Astrocyte (in vitro differentiated cells and primary cell): ENCODE measurements at regions not wholly inside any gene's neighbourhood (a gene's known extent, or its start where the extent isn't known, plus 50 kb on each side); places are given as distances from the start of the nearest gene placed in this dataset.

Source experiments
- EZH2 ChIP-seq: IDR thresholded peaks from 2 replicates; pipeline ENCODE4 v1.6.1; 2012; ENCODE audit warnings: mild to moderate bottlenecking, low read length, inconsistent platforms; ENCODE audit not compliant: insufficient read depth
- TF ChIP-seq, protein P1 (sequence below): IDR thresholded peaks from 2 replicates; pipeline ENCODE4 v1.5.1; 2011; ENCODE audit warnings: low read depth, mild to moderate bottlenecking, inconsistent platforms, low read length, moderate library complexity; ENCODE audit not compliant: insufficient read depth

DNA sequence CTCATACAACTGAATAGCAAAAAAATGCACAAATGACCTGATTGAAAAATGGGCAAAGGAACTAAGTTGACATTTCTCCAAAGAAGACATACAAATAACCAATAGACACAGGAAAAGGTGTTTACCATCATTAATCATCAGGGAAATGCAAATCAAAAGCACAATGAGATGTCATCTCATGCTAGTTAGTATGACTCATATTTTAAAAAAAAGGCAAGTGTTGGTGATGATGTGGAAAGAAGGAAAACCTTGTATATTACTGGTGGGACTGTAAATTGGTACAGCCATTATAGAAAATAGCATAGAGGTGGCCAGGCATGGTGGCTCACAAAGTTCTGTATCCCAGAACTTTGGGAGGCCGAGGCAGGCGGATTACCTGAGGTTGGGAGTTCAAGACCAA, 232.5 kb upstream of the ZFHX3 start:
- TF ChIP-seq, protein P1, sequence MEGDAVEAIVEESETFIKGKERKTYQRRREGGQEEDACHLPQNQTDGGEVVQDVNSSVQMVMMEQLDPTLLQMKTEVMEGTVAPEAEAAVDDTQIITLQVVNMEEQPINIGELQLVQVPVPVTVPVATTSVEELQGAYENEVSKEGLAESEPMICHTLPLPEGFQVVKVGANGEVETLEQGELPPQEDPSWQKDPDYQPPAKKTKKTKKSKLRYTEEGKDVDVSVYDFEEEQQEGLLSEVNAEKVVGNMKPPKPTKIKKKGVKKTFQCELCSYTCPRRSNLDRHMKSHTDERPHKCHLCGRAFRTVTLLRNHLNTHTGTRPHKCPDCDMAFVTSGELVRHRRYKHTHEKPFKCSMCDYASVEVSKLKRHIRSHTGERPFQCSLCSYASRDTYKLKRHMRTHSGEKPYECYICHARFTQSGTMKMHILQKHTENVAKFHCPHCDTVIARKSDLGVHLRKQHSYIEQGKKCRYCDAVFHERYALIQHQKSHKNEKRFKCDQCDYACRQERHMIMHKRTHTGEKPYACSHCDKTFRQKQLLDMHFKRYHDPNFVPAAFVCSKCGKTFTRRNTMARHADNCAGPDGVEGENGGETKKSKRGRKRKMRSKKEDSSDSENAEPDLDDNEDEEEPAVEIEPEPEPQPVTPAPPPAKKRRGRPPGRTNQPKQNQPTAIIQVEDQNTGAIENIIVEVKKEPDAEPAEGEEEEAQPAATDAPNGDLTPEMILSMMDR, result no peak
- TF ChIP-seq EZH2, result no peak
